ENCODE measurements at regions not wholly inside any gene's neighbourhood (a gene's known extent, or its start where the extent isn't known, plus 50 kb on each side); places are given as distances from the start of the nearest gene placed in this dataset.

- Mint-ChIP-seq H3K27me3 (ENCODE audit: unreplicated experiment) (no peaks in the 10 kb centered on the region), H3K27ac (ENCODE audit: unreplicated experiment) (no peak overlapping the region), H3K9me3 (ENCODE audit: low read depth, unreplicated experiment) (no peaks in the 10 kb centered on the region), H3K4me3 (ENCODE audit: low read depth, unreplicated experiment) (no peak overlapping the region), H3K4me1 (ENCODE audit: low read depth, unreplicated experiment) (no peaks in the 10 kb centered on the region), H3K36me3 (ENCODE audit: insufficient read depth, unreplicated experiment) (no peaks in the 10 kb centered on the region)
- CTCF ChIA-PET, result interaction anchor here (0.7 kb wide), 1 partner anchor 836 kb away, joined by 3 read pairs; no protein-coding TSS in a partner anchor
- DNase-seq, result no peak
- TF ChIP-seq, protein P1, sequence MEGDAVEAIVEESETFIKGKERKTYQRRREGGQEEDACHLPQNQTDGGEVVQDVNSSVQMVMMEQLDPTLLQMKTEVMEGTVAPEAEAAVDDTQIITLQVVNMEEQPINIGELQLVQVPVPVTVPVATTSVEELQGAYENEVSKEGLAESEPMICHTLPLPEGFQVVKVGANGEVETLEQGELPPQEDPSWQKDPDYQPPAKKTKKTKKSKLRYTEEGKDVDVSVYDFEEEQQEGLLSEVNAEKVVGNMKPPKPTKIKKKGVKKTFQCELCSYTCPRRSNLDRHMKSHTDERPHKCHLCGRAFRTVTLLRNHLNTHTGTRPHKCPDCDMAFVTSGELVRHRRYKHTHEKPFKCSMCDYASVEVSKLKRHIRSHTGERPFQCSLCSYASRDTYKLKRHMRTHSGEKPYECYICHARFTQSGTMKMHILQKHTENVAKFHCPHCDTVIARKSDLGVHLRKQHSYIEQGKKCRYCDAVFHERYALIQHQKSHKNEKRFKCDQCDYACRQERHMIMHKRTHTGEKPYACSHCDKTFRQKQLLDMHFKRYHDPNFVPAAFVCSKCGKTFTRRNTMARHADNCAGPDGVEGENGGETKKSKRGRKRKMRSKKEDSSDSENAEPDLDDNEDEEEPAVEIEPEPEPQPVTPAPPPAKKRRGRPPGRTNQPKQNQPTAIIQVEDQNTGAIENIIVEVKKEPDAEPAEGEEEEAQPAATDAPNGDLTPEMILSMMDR (IDR thresholded peaks at IDR 0.05; ENCODE audit: unreplicated experiment), result no peak
- no TSS peak for BruUV-seq (replicated peaks)
- intact Hi-C loops (cut with micrococcal nuclease; ENCODE audit: unreplicated experiment), result no loop called here
Observed at GRCh38 chr2:204268458-204268857, 276.8 kb upstream of the PARD3B start.

DNA sequence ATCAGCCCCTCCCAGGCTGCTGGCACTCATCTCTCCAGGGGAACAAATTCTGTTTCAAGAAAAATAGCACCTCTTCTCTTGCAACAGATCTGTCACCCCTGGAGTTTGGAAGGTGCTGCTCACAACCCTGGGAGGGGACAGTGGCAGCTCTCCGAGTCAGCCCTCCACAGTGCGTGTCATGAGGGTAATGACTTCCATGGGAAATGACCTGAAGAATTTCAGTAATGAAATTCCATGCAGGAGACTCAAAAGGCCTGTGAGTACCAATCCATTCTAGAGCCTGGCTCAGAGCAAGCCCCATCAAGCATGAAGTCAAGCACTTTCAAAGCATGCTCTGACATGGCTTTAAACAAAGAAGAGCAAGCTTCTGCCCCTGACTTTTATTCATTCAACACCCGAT, 276.3 kb upstream of the PARD3B start:
- intact Hi-C loops (cut with micrococcal nuclease; ENCODE audit: unreplicated experiment), result no loop called here
- TF ChIP-seq, protein P1 (IDR thresholded peaks at IDR 0.05; ENCODE audit: unreplicated experiment), result no peak
- H3K27ac Mint-ChIP-seq (ENCODE audit: unreplicated experiment), result no peak overlapping the region

DNA sequence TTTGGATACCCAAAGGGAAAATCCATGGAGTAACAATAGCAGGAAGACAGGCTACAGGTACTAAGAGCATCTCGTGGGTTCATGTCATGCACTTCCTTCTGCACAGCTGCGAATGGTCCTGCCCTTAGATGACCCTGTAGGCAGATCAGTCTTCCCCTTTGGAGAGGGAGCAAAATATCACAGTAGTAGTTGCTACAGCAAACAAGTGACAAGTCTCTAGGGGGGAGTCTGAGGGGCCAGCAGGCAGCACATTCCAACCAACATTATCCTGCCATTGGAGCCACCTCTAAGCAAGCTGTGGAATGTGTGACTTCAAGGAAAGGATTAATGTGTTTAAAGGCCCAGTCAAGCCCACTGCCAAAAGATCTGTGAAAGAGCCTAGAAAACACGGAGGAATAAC, 273.2 kb upstream of the PARD3B start:
- no peak overlapping the region for H3K27ac Mint-ChIP-seq (ENCODE audit: unreplicated experiment)
- H3K36me3 Mint-ChIP-seq (ENCODE audit: insufficient read depth, unreplicated experiment), result no peaks in the 10 kb centered on the region
- no peaks in the 10 kb centered on the region for H3K9me3 Mint-ChIP-seq (ENCODE audit: low read depth, unreplicated experiment)
- no TSS peak for BruUV-seq (replicated peaks)
- CTCF ChIA-PET, result no interaction called here
- H3K4me3 Mint-ChIP-seq (ENCODE audit: low read depth, unreplicated experiment), result no peak overlapping the region
- DNase-seq, result no peak
- H3K4me1 Mint-ChIP-seq (ENCODE audit: low read depth, unreplicated experiment), result no peaks in the 10 kb centered on the region
- TF ChIP-seq, protein P1 (IDR thresholded peaks at IDR 0.05; ENCODE audit: unreplicated experiment), result no peak
- H3K27me3 Mint-ChIP-seq (ENCODE audit: unreplicated experiment), result peaks cover 13% of the 10 kb centered on the region
- intact Hi-C loops (cut with micrococcal nuclease; ENCODE audit: unreplicated experiment), result no loop called here

More for the DNA sequence above, 276.3 kb upstream of the PARD3B start:
- Mint-ChIP-seq H3K4me1 (ENCODE audit: low read depth, unreplicated experiment) (no peaks in the 10 kb centered on the region), H3K4me3 (ENCODE audit: low read depth, unreplicated experiment) (no peak overlapping the region), H3K9me3 (ENCODE audit: low read depth, unreplicated experiment) (no peaks in the 10 kb centered on the region), H3K27me3 (ENCODE audit: unreplicated experiment) (no peaks in the 10 kb centered on the region), H3K36me3 (ENCODE audit: insufficient read depth, unreplicated experiment) (no peaks in the 10 kb centered on the region)
- no peak for DNase-seq
- CTCF ChIA-PET, result no interaction called here
- BruUV-seq (replicated peaks), result no TSS peak

DNA sequence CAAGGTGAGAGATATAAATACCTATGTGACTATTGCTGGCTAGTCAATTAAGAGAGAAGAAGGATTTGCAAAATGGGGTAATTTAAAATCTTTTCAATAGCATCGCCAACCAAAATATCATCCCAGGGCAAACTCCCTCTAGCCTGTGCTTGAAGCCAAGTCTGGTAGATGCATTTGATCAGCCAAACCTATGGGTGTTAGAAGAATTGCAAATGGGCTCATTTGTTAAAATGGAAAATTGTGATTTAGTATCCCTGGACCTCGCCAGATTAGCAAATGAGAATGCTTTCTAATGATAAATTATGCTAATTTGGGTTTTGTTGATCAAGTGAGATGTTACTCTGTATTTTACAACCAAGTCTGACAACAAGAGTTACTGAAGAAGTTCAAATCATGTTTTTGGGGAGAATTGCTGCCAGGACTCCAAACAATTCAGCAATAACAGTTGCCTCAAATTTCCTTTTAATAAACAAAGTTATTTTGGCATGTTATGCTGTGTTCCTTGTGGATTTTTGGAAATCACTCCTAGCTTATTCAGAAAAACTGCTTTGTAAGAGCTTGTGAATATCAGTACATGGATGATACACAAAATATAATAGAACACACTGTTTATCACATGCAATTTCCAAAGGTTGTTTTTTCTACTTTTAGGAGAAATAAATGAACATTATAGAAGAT, 272.5 kb upstream of the PARD3B start:
- H3K4me1 Mint-ChIP-seq (ENCODE audit: low read depth, unreplicated experiment), result no peaks in the 10 kb centered on the region
- no TSS peak for BruUV-seq (replicated peaks)
- H3K9me3 Mint-ChIP-seq (ENCODE audit: low read depth, unreplicated experiment), result no peaks in the 10 kb centered on the region
- H3K36me3 Mint-ChIP-seq (ENCODE audit: insufficient read depth, unreplicated experiment), result no peaks in the 10 kb centered on the region
- H3K27ac Mint-ChIP-seq (ENCODE audit: unreplicated experiment), result no peak overlapping the region
- TF ChIP-seq, protein P1 (IDR thresholded peaks at IDR 0.05; ENCODE audit: unreplicated experiment), result no peak
- DNase-seq, result no peak
- peaks cover 13% of the 10 kb centered on the region for H3K27me3 Mint-ChIP-seq (ENCODE audit: unreplicated experiment)
- no peak overlapping the region for H3K4me3 Mint-ChIP-seq (ENCODE audit: low read depth, unreplicated experiment)
- intact Hi-C loops (cut with micrococcal nuclease; ENCODE audit: unreplicated experiment), result no loop called here
- CTCF ChIA-PET, result no interaction called here
